T47D (cell line): ENCODE measurements at regions not wholly inside any gene's neighbourhood (a gene's known extent, or its start where the extent isn't known, plus 50 kb on each side); places are given as distances from the start of the nearest gene placed in this dataset.
"Not testable (repeated sequence)": the region's sequence is repeated elsewhere in the genome, so short reads cannot be mapped to it uniquely, and the experiment has no call there.

Experiments used
- DNase-seq, 2 experiments: peaks; one replicate each; pipeline versions ENCODE4 v3.0.0 to v3.0.0-alpha.2; 2011 to 2012; ENCODE audit warnings: low read depth in 1 of 2, low spot score in 1 of 2
- JUND ChIP-seq: IDR thresholded peaks from 2 replicates; pipeline ENCODE4 v1.6.1; 2012; ENCODE audit warnings: low read depth
- in situ Hi-C: cut with HindIII; loops from 2 replicates; pipeline ENCODE4 v1.10.0; 2016; ENCODE audit warnings: low sequenced_read_pairs, low pct_unique_long_range_greater_than_20kb

GRCh38 chr6:127406722-127407121, 52.5 kb downstream of the KIAA0408 start:
- in situ Hi-C loops, DNase-seq: not testable (repeated sequence)

DNA sequence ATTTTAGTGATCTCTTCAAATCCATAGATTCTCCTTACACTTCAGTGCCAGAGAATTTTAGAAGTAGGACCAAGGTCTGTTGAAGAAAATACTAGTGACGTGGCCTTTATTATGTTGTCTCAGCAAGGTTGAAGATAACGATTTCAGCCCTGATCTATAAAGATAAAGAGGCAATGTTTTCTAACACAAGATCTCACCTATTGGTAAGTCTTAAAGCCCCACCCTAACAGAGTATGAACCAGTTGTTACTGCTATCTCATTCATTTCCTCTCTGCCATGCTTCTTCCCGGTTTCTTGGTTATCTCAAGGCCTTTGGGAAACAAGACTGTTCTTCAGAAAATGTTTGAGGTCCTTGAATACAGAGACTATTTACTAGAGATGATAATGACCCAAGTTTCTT, 53.1 kb downstream of the KIAA0408 start:
- in situ Hi-C loops = no loop called here
- DNase-seq = no peak
- TF ChIP-seq JUND = no peak

DNA sequence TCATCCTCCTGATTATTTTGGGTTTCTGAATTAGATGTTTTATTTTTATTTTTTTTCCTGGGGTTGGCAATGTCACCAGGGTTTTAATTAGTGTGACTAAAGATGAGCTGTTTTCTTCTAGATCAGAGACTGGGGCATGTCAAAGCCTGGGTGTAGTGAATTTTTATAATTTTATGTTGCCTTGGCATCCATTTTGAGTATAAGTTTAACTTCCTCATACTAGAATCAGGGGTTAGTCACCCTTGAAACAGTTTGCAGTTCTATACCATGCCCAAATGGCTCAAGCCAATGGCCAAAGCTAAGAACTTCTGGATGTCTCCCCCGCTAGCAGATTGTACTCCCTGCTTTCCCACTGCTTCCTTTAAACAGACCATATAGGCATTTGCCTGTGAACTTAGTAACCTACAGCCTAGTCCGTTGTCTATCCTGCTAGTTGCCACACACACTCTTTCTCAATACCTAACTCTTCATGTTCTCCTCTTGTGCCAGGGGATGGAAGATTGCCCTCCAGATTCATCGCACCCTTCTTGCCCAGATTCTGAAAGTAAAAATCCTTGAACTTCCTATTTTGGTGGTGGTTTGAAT, 54.5 kb downstream of the KIAA0408 start:
- in situ Hi-C loops = no loop called here
- no peak for TF ChIP-seq JUND
- DNase-seq = no peak

DNA sequence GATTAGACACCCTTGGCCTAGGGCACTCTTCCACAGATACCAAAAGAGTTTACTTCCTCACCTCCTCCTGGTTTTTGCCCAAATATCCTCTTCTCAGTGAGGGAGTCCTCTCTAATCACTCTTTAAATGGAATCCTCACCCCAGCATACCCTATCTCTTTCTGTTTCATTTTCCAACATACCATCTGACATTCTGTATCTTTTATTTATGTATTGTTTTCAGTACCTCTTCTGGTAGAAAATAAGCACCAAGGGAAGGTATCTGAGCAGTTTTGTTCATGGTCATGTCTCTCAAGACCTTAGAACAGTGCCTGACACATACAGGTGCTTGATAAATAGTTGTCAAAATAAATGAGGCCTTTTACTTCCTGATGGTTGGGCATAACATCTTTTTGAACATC, 55.1 kb downstream of the KIAA0408 start:
- no peak for TF ChIP-seq JUND
- no peak for DNase-seq
- in situ Hi-C loops = no loop called here

- in situ Hi-C loops = no loop called here
- no peak for DNase-seq
- no peak for TF ChIP-seq JUND
Measured at GRCh38 chr6:127403636-127404035, 55.6 kb downstream of the KIAA0408 start.

DNA sequence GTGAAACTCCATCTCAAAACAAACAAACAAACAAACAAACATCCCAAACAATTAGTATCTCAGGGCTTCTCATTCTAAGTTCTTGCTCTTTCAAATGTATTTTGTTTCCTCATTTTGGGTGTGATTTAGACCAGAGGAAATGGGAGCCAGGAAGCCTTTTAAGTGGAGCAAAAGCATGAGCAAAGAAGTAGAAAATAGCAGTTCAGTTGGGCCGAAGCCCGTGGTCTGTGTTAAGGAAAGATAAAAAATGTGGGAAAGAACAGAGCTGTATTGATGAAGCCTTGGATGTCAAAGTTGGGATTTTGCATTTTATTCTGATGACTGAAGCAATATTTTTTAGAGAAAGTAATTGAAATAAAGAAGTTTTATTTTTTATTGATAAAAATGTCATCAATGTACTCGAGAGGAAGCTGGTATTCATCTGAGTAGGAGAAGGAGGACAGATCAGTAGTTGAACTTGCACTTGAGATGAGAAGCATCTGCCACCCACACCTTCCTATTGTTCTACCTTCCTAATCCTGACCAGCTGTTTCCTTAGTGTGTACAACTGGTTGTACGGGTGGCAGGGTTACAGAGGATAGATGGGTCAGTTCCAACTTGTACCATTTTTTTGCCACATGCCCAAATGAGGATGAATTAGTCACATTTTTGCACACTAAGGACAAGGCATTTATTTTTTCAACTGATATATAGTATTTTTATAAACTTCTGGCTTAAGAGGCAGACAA, 56.1 kb downstream of the KIAA0408 start:
- DNase-seq = no peak
- TF ChIP-seq JUND = no peak
- in situ Hi-C loops = no loop called here

- DNase-seq = no peak
- in situ Hi-C loops = no loop called here
- no peak for TF ChIP-seq JUND
Measured at GRCh38 chr6:127397729-127398630, 54.6 kb upstream of the ECHDC1 start.

DNA sequence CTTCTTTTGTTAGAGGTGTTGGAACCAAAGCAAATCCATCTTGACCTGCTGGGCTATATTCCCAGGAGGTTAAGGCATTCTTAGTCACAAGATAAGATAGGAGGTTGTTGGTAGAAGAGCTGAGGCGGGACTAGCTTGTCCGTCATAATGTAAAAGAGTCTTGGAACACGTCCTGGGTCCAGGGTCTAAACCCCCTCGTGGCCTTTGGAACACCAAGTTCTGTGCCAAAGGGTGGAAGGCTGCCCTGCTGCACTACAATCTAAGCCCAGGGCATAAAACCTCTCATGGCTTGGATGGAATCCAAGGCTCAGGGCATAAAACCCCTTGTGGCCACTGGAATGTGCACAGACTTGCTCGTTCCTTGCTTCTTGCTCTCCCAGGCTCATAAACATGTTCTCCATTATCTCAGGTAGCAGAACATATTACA, 53.8 kb upstream of the ECHDC1 start:
- peak in 1 of 2 experiments; percentile 60 for DNase-seq

More for the DNA sequence above, 53.8 kb upstream of the ECHDC1 start:
- in situ Hi-C loops = not testable (repeated sequence)
